NCI-H345 treated with DMSO at 0.1 percent for 48 hours (cell line): ENCODE measurements at regions not wholly inside any gene's neighbourhood (a gene's known extent, or its start where the extent isn't known, plus 50 kb on each side); places are given as distances from the start of the nearest gene placed in this dataset.

Source experiments
- DNase-seq: peaks from one replicate; lab custom pipeline; 2025; ENCODE audit not compliant: unreplicated experiment; lab: John Stamatoyannopoulos, UW

- DNase-seq: no peak
These were observed 877.0 kb downstream of the EFNB2 start for GRCh38 chr13:105658431-105658830.

GRCh38 chr13:105655046-105655445, 880.4 kb downstream of the EFNB2 start:
- DNase-seq: no peak

DNA sequence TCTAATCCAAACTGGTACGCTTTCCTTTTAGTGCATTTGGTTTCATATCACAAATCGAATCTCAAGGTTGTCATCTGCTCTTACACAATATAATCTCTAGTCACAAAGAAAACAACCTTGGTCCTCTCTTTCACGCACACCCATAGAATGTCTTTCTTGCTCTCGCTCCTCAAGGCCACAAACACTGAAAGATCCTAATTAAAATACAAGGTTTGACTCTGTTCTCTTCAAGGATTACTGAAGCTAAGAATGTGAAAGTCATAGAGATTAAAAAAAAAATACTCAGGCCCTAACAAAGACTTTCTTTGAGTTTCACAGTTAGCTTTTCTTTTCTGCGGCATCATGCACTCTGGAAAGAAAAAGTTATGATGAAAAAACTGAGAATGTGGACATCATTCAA, 891.5 kb downstream of the EFNB2 start:
- no peak for DNase-seq

DNA sequence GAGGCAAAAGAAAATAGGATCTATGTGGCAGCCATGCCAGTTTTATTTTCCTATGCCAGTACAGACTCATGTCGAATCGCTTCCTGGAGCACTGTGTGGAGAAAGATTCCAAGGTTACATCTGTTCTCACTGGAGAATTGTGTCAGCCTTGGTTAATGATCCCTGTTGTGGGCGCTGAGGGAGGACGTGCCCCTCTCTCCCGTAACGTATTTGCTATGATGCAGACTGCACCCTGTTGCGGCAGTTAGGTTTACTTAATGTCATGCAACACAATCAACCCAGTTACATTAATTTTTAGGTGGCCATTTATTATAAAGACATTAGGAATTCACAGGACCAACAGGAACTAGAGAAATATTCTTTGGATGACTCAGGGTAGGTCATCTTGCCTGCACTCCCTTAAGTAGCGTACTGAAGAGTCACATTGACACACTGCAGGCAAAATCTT, 892.9 kb downstream of the EFNB2 start:
- DNase-seq: no peak

DNA sequence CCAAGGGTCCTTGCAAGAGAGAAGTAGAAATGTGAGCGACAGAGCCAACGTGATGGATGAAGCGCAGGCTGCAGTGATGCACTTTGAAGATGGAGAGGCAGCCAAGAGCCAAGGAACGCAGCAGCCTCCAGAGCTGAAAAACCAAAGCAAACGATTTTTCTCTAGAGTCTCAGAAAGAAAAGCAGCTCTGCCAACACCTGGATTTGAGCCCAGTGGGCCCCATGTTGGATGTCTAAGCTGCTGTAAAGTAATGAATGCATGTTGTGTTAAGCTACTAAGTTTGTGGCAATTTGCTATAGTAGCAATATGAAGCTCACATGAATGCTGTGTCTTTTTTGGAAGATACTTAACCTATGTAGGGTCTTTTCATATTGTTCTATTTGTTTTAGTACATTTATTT, 894.3 kb downstream of the EFNB2 start:
- no peak for DNase-seq

- DNase-seq: no peak
These were observed 897.0 kb downstream of the EFNB2 start for GRCh38 chr13:105638426-105638825.

- no peak for DNase-seq
These were observed 901.4 kb downstream of the EFNB2 start for GRCh38 chr13:105634059-105634458.

- no peak for DNase-seq
These were observed 905.0 kb downstream of the EFNB2 start for GRCh38 chr13:105630431-105630830.

- DNase-seq: no peak
These were observed 908.2 kb downstream of the EFNB2 start for GRCh38 chr13:105627270-105627669.

DNA sequence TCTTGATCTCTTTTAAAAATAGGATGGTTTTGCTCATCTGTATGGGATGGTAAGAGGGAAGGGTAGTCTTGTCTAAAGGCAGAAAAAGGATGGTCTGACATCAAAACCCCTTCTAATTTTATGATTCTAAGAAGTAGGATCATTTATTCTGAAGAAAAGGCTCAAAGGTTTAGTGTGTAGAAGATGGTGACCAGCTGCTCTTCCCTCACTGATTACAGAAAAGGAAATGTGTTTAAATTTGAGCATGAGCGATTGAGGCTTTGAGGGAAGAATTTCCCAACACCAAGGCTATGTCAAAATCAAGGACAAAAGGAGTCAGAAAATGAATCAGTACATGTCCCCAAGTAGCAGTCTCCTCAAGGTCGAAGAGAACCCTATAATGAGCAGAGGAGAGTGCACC, 909.8 kb downstream of the EFNB2 start:
- DNase-seq: no peak

DNA sequence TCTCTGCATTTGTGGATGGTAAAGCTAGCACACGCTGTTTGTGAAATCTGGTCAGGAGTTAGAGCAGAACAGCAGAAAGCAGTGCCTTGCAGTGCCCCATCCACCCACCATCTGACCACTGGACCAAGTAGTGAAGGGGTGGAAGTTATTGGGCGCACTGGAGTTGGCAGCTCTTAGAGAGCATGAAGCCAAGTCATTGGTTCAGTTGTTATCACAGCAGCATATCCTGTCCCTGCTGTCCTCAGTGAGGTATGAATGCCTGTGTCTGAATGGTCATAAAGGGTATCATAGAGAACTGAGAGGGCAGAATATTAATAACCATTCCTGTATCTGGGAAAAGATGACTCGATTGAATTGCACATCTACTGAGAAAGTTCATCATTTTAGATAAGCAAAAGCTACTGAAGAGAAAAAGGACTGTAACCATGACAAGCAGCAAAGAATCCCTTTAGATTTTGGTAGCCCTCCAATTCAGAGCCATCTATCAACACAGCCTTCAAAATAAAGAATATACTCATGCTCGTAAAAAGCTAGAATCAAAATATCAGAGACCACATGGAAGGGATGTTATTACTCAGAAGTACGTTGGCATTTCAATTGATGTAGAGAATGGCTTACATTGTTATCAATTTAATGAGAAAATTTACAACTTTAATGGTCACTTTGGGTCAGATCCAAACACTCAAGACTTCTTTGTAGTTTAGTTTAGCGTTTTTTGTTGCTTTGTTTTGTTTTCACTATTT, 919.0 kb downstream of the EFNB2 start:
- no peak for DNase-seq

DNA sequence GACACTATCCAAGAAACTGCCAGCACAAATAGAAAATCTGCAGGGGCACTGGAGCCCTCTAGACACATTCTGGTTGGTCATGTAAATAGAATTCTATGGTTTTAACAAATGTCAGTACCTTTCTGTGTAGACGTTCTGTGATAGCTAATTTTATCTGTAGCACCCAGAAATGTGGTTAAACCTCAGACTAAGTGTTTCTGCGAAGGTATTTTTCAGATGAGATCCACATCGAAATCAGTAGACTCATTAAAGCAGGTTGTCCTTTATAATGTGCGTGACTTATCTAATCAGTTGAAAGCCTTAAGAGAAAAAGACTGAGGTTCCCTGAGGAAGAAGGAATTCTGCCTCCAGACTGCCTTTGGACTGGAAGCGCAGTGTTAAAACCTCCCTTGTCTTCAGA, 922.9 kb downstream of the EFNB2 start:
- no peak for DNase-seq

- no peak for DNase-seq
These were observed 924.0 kb downstream of the EFNB2 start for GRCh38 chr13:105611424-105611823.

DNA sequence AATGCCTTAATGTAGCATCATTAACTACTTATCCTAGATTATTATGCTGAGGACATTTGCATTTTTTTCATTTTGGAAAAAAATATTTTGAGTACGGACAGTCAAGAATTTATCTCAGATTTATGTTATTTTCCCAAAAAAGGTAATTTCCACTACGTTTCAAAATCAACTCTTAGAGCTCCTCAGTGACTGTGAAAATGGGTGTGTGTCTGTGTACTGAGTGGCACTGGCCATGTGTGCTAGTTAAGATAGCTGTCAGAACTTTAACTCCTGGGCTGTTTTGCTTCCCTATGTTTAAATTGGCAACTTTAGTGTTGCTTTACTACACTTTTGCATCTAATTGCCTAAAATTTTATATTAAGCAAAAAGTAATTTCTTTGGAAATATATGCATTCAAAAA, 927.4 kb downstream of the EFNB2 start:
- DNase-seq: no peak

DNA sequence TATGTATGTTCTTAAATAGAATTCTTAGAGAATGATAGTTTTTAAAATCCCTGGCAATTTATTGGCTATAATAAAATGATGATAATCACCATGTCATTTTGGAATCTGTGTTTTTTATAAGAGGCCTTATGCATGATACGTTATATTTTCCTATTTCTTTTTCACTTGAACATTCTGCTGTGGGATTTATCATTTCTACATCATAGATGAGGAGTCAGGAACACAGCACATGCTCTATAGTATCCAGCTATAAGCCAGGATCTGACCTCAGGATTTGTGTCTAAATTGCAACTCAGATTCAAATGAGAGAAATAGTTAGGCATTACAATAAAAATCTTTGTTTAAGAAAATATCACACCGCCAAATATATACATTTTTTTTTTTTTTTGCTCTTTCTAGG, 928.0 kb downstream of the EFNB2 start:
- no peak for DNase-seq

DNA sequence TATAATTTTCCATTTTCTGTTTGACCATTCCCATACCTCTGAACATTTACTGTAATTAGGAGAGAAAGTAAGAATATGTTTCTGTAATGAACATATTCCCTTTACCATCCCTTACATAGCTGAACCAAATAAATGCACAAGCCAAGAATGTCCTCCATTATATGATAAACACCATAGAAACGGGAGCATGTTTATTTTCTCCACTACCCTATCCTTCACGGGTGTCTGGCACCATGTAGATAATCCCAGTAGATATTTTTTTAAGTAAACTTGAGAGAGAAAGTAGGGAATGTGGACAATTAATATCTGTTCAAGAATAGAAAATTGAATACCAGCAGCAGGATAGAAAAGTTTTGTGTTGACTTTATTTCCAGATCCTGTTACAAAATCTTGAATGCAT, 928.4 kb downstream of the EFNB2 start:
- no peak for DNase-seq

DNA sequence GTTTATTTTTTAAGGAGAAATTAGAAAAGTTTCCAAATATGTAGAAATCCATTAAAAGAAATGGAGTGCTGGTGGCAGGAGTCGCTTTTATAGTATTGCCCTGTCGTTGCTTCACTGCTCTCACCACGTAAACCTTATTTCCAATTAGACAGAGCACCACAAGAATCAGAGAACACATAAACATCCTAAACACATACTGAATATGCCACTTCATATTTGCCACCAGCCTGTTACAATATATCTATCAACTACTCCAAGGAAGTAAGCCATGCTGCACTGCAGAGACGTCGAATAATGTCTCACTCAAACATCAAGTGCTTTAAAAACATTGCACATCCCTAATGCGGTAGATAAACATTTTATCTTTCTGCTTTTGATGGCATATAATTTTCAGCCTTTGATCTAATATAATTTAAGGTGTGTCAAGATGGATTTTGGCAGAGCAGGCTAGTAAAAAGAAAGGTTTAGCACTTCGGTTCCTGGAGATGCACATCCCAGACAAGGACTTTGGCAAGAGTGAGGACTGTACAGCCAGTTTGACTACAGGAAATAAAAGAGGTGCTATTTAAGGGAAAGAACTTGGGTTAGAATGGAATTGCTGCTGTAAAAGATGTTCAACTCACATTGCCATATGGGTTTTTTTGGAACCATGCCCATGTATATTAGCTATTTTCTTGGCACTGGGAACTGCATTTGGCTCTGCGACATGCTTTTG, 932.3 kb downstream of the EFNB2 start:
- DNase-seq: no peak

- no peak for DNase-seq
These were observed 935.9 kb downstream of the EFNB2 start for GRCh38 chr13:105599477-105600037.

- DNase-seq: no peak
These were observed 936.9 kb downstream of the EFNB2 start for GRCh38 chr13:105598529-105598928.

GRCh38 chr13:105597573-105597972, 937.9 kb downstream of the EFNB2 start:
- no peak for DNase-seq

- DNase-seq: no peak
These were observed 940.0 kb downstream of the EFNB2 start for GRCh38 chr13:105595471-105595870.

DNA sequence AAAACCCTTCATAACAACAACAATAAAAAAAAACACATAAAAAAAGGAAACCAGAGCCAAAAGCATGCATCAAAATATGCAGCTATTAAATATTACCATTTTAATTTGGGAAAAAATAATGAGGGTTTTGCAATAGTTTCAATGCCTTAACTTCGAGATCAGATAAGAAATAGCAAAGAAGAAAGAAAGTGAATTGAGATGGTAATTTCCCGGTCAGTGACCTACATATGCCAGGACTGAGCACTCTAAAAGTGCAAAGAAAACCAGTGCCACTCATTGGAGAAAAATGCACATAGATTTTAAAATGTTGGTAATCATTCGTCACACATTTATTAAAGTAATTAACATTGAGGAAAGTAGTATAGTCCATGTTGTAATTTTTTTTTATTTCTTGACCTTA, 944.2 kb downstream of the EFNB2 start:
- DNase-seq: no peak
